HepG2 (cell line): ENCODE measurements at regions not wholly inside any gene's neighbourhood (a gene's known extent, or its start where the extent isn't known, plus 50 kb on each side); places are given as distances from the start of the nearest gene placed in this dataset.
A peak's percentile ranks its signal among the peaks of the same experiment; 100 is the strongest.

Experiments used
- CEBPZ ChIP-seq: IDR thresholded peaks from 2 replicates; pipeline ENCODE4 v1.6.1; 2012; ENCODE audit warnings: low read length, improper control_type of control experiment
- HNRNPL ChIP-seq: fragments of 200-400 bp; formaldehyde crosslinking; IDR thresholded peaks from 2 replicates; pipeline ENCODE4 v1.6.1; 2017; ENCODE audit warnings: mild to moderate bottlenecking, low read depth, low read length
- JARID2 ChIP-seq: sonication (generic); formaldehyde crosslinking; IDR thresholded peaks from 2 replicates; pipeline ENCODE4 v1.8.1; 2023; ENCODE audit warnings: missing genetic modification reagents, inconsistent platforms; ENCODE audit not compliant: insufficient replicate concordance
- KDM2A ChIP-seq: sonication (generic); formaldehyde crosslinking; IDR thresholded peaks from 2 replicates; pipeline ENCODE4 v1.4.0; 2020; ENCODE audit warnings: low read depth, missing genetic modification reagents, borderline replicate concordance
- MED13 ChIP-seq: sonication (generic); formaldehyde crosslinking; IDR thresholded peaks from 2 replicates; pipeline ENCODE4 v1.5.0; 2020; ENCODE audit warnings: missing genetic modification reagents
- MEIS2 ChIP-seq: sonication (generic); formaldehyde crosslinking; IDR thresholded peaks from 2 replicates; pipeline ENCODE4 v1.9.0; 2021; ENCODE audit warnings: mild to moderate bottlenecking, missing genetic modification reagents
- NFKB2 ChIP-seq: sonication (generic); formaldehyde crosslinking; IDR thresholded peaks from 2 replicates; pipeline ENCODE4 v1.4.0; 2020; ENCODE audit warnings: missing genetic modification reagents, borderline replicate concordance
- RBM39 ChIP-seq: fragments of 200-400 bp; formaldehyde crosslinking; IDR thresholded peaks from one replicate; pipeline ENCODE4 v1.6.1; 2018; ENCODE audit warnings: antibody characterized with exemption, mild to moderate bottlenecking, low read depth, low read length; ENCODE audit not compliant: poor library complexity, severe bottlenecking
- SKI ChIP-seq: fragments of 450-650 bp; IDR thresholded peaks from one replicate; pipeline ENCODE4 v1.6.1; 2018; ENCODE audit warnings: mild to moderate bottlenecking; ENCODE audit not compliant: partially characterized antibody
- SOX13 ChIP-seq, 3 experiments: fragments of 450-650 bp in 1 of 3; sonication (generic) in 1 of 3; formaldehyde crosslinking in 1 of 3; IDR thresholded peaks in 2 of 3; conservative IDR thresholded peaks in 1 of 3; 2 replicates each; pipeline versions ENCODE4 v1.5.0 to v1.6.1; 2016 to 2020; ENCODE audit warnings: antibody characterized with exemption in 1 of 3, mild to moderate bottlenecking in 1 of 3, missing compliant biosample characterization in 1 of 3, missing genetic modification reagents in 1 of 3, moderate library complexity in 1 of 3
- STAT5B ChIP-seq: sonication (generic); formaldehyde crosslinking; IDR thresholded peaks from 2 replicates; pipeline ENCODE4 v1.4.0; 2020; ENCODE audit warnings: missing genetic modification reagents
- TBL1XR1 ChIP-seq: fragments of 150-350 bp; IDR thresholded peaks from 2 replicates; pipeline ENCODE4 v1.6.1; 2014; ENCODE audit warnings: borderline replicate concordance, low read length; ENCODE audit not compliant: partially characterized antibody
- ZNF207 ChIP-seq: fragments of 450-650 bp; IDR thresholded peaks from 2 replicates; pipeline ENCODE4 v1.6.1; 2016; ENCODE audit warnings: antibody characterized with exemption, borderline replicate concordance
- ZNF280B ChIP-seq: sonication (generic); formaldehyde crosslinking; IDR thresholded peaks from 2 replicates; pipeline ENCODE4 v1.5.0; 2020; ENCODE audit warnings: missing genetic modification reagents, mild to moderate bottlenecking, borderline replicate concordance
- ZNF609 ChIP-seq: sonication (generic); formaldehyde crosslinking; IDR thresholded peaks from 2 replicates; pipeline ENCODE4 v1.4.0; 2020; ENCODE audit warnings: mild to moderate bottlenecking, missing genetic modification reagents, borderline replicate concordance
- ZNF782 ChIP-seq: sonication (generic); formaldehyde crosslinking; IDR thresholded peaks from 2 replicates; pipeline ENCODE4 v1.4.0; 2020; ENCODE audit warnings: missing genetic modification reagents, mild to moderate bottlenecking, borderline replicate concordance
- ZNF800 ChIP-seq: sonication (generic); formaldehyde crosslinking; IDR thresholded peaks from 2 replicates; pipeline ENCODE4 v1.4.0; 2020; ENCODE audit warnings: missing genetic modification reagents

- no peak for TF ChIP-seq TBL1XR1
- no peak for TF ChIP-seq NFKB2
- TF ChIP-seq ZNF280B = no peak
- no peak for TF ChIP-seq STAT5B (CRISPR knock-in tag)
- TF ChIP-seq ZNF800 = no peak
- no peak for TF ChIP-seq ZNF782 (CRISPR knock-in tag)
- TF ChIP-seq ZNF207 = no peak
- TF ChIP-seq KDM2A (CRISPR knock-in tag) = no peak
- no peak for TF ChIP-seq RBM39
- TF ChIP-seq SKI = no peak
- TF ChIP-seq HNRNPL = no peak
- no peak for TF ChIP-seq MED13 (CRISPR knock-in tag)
- TF ChIP-seq MEIS2 = no peak
- TF ChIP-seq ZNF609 (CRISPR knock-in tag) = no peak
- TF ChIP-seq CEBPZ = no peak
- no peak for TF ChIP-seq SOX13 (IDR thresholded peaks at IDR 0.05)
- peak in 1 of 2 experiments; percentile 14; a peak in 1 of 4 replicates for TF ChIP-seq SOX13 (CRISPR knock-in tag; conservative IDR thresholded peaks at IDR 0.05 in 1 of 2, IDR thresholded peaks at IDR 0.05 in 1 of 2)
- TF ChIP-seq JARID2 (CRISPR knock-in tag) = no peak
These were observed 502.0 kb downstream of the NR2F1-AS1 start (continued) for GRCh38 chr5:93079046-93079445.
